Keratinocyte (primary cell): ENCODE measurements at regions not wholly inside any gene's neighbourhood (a gene's known extent, or its start where the extent isn't known, plus 50 kb on each side); places are given as distances from the start of the nearest gene placed in this dataset.

Experiments
- DNase-seq: peaks from one replicate; pipeline ENCODE4 v3.0.0-alpha.2; 2011; ENCODE audit warnings: low read depth, missing footprints, low spot score
- FAIRE-seq: peaks from 2 replicates; lab custom pipeline; 2011; peaks lifted over from hg19 to GRCh38; lab: Jason Lieb, UNC
- H2AFZ ChIP-seq: 2 replicates; pipeline ENCODE4 v1.6.0; 2012; ENCODE audit warnings: low read length, control low read depth, inconsistent platforms; ENCODE audit not compliant: control insufficient read depth
- H3K27ac ChIP-seq: 2 replicates; pipeline ENCODE4 v1.5.1; 2011; ENCODE audit warnings: low read length; ENCODE audit not compliant: control insufficient read depth, insufficient read depth
- H3K27me3 ChIP-seq: 3 replicates; pipeline ENCODE4 v1.6.0; 2011; ENCODE audit warnings: low read length; ENCODE audit not compliant: control insufficient read depth, insufficient read depth; ENCODE audit errors: extremely low read depth
- H3K36me3 ChIP-seq, 2 experiments: 2 replicates in 1 of 2; 3 replicates in 1 of 2; pipeline ENCODE4 v1.5.1; 2011; ENCODE audit warnings: low read length in 2 of 2, mild to moderate bottlenecking in 1 of 2; ENCODE audit not compliant: control insufficient read depth in 2 of 2, insufficient read depth in 2 of 2; ENCODE audit errors: extremely low read depth in 1 of 2
- H3K4me1 ChIP-seq: 3 replicates; pipeline ENCODE4 v1.5.1; 2011; ENCODE audit warnings: low read length; ENCODE audit not compliant: control insufficient read depth, insufficient read depth; ENCODE audit errors: extremely low read depth
- H3K4me2 ChIP-seq: 3 replicates; pipeline ENCODE4 v1.6.0; 2011; ENCODE audit warnings: low read depth, low read length; ENCODE audit not compliant: control insufficient read depth, insufficient read depth; ENCODE audit errors: extremely low read depth
- H3K4me3 ChIP-seq, 3 experiments: fragments of 200-600 bp in 1 of 3; sonication (generic) in 1 of 3; 2 replicates in 2 of 3; 3 replicates in 1 of 3; pipeline ENCODE4 v1.5.1; 2011 to 2016; ENCODE audit warnings: low read length in 3 of 3, mild to moderate bottlenecking in 3 of 3, control low read depth in 2 of 3, inconsistent platforms in 1 of 3, low read depth in 1 of 3, mixed read lengths in 1 of 3, mixed run types in 1 of 3, moderate library complexity in 1 of 3; ENCODE audit not compliant: control insufficient read depth in 2 of 3, insufficient read depth in 2 of 3; ENCODE audit errors: extremely low read depth in 1 of 3
- H3K79me2 ChIP-seq: 2 replicates; pipeline ENCODE4 v1.6.0; 2012; ENCODE audit warnings: low read length; ENCODE audit not compliant: control insufficient read depth, insufficient read depth
- H3K9ac ChIP-seq: 3 replicates; pipeline ENCODE4 v1.6.0; 2011; ENCODE audit warnings: low read length; ENCODE audit not compliant: control insufficient read depth, insufficient read depth; ENCODE audit errors: extremely low read depth
- H3K9me1 ChIP-seq: 3 replicates; pipeline ENCODE4 v1.6.0; 2011; ENCODE audit warnings: low read length; ENCODE audit not compliant: control insufficient read depth, insufficient read depth; ENCODE audit errors: extremely low read depth
- H3K9me3 ChIP-seq: 2 replicates; pipeline ENCODE4 v1.5.1; 2012; ENCODE audit warnings: low read depth, low read length; ENCODE audit not compliant: control insufficient read depth
- H4K20me1 ChIP-seq: 3 replicates; pipeline ENCODE4 v1.6.0; 2011; ENCODE audit warnings: low read length; ENCODE audit not compliant: control insufficient read depth, insufficient read depth; ENCODE audit errors: extremely low read depth
- EZH2 ChIP-seq: IDR thresholded peaks from one replicate; pipeline ENCODE4 v1.6.1; 2012; ENCODE audit warnings: inconsistent platforms, mild to moderate bottlenecking, low read length, moderate library complexity
- dilution Hi-C: fragments of 300-500 bp; cut with MboI; formaldehyde crosslinking; loops from one replicate; pipeline ENCODE4 v1.7.0; 2020; ENCODE audit warnings: low sequenced_read_pairs; ENCODE audit not compliant: extremely low pct_ligation_motif_present
- TF ChIP-seq, protein P1 (sequence below), 3 experiments: IDR thresholded peaks in 1 of 3; conservative IDR thresholded peaks in 1 of 3; optimal IDR thresholded peaks in 1 of 3; 2 replicates in 2 of 3; 3 replicates in 1 of 3; pipeline versions ENCODE3 to v1.5.1; 2011; ENCODE audit warnings: low read length in 3 of 3, mild to moderate bottlenecking in 3 of 3, moderate library complexity in 2 of 3, control low read depth in 1 of 3, inconsistent platforms in 1 of 3; ENCODE audit not compliant: insufficient read depth in 2 of 3; ENCODE audit errors: extremely low read depth in 1 of 3

DNA sequence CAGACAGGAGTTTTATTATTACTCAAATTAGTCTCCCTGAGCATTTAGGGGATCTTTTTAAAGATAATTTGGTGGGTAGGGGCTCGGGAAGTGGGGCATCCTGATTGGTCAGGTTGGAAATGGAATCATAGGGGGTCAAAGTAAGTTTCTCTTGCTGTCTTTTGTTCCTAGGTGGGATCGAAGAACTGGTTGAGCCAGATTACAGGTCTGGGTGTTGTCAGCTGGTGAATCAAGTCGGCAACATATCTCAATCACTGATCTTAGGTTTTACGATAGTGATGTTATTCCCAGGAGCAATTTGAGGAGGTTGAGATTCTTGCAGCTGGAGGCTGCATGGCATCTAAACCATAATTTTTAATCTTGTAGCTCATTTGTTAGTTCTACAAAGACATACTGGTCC, 629.5 kb upstream of the AMOT start:
- no peaks in the 10 kb centered on the region for H3K36me3 ChIP-seq
- no peak overlapping the region for H2AFZ ChIP-seq
- no peak overlapping the region for H3K4me2 ChIP-seq
- no peak overlapping the region for H3K9ac ChIP-seq
- no peaks in the 10 kb centered on the region for H3K27me3 ChIP-seq
- no peaks in the 10 kb centered on the region for H3K4me1 ChIP-seq
- H3K79me2 ChIP-seq: no peaks in the 10 kb centered on the region
- H4K20me1 ChIP-seq: no peaks in the 10 kb centered on the region
- H3K9me1 ChIP-seq: no peaks in the 10 kb centered on the region
- H3K27ac ChIP-seq: no peak overlapping the region
- TF ChIP-seq, protein P1, sequence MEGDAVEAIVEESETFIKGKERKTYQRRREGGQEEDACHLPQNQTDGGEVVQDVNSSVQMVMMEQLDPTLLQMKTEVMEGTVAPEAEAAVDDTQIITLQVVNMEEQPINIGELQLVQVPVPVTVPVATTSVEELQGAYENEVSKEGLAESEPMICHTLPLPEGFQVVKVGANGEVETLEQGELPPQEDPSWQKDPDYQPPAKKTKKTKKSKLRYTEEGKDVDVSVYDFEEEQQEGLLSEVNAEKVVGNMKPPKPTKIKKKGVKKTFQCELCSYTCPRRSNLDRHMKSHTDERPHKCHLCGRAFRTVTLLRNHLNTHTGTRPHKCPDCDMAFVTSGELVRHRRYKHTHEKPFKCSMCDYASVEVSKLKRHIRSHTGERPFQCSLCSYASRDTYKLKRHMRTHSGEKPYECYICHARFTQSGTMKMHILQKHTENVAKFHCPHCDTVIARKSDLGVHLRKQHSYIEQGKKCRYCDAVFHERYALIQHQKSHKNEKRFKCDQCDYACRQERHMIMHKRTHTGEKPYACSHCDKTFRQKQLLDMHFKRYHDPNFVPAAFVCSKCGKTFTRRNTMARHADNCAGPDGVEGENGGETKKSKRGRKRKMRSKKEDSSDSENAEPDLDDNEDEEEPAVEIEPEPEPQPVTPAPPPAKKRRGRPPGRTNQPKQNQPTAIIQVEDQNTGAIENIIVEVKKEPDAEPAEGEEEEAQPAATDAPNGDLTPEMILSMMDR (optimal IDR thresholded peaks at IDR 0.05 in 1 of 3, IDR thresholded peaks at IDR 0.05 in 1 of 3, conservative IDR thresholded peaks at IDR 0.05 in 1 of 3; ENCODE audit: extremely low read depth in 1 of 3, insufficient read depth in 2 of 3, low read length in 3 of 3): no peak
- TF ChIP-seq EZH2: no peak
- H3K4me3 ChIP-seq: no peak overlapping the region
- FAIRE-seq (no peak), DNase-seq (no peak)
- no peaks in the 10 kb centered on the region for H3K9me3 ChIP-seq
- dilution Hi-C loops: no loop called here

DNA sequence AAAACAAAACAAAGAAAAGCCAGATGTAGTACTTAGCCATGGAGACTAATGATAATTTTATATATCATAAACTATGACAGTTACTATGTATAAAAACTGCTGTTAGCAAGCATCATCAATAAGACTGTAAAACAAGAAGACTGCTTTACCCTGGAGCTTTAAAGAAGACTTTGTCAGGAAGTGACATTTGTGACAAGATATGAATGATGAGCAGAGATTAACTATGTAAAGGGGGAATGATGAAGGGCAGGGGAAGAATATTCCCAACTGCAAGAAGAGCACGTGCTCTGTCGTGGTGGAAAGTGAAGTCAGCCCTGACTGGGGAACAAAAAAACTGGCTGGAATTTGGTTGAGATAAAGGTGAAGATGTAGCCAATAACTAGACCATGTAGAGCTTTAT, 617.1 kb upstream of the AMOT start:
- no peak for FAIRE-seq

More for the DNA sequence above, 617.1 kb upstream of the AMOT start:
- no peak for TF ChIP-seq EZH2
- TF ChIP-seq, protein P1 (optimal IDR thresholded peaks at IDR 0.05 in 1 of 3, IDR thresholded peaks at IDR 0.05 in 1 of 3, conservative IDR thresholded peaks at IDR 0.05 in 1 of 3; ENCODE audit: extremely low read depth in 1 of 3, insufficient read depth in 2 of 3, low read length in 3 of 3): no peak
- dilution Hi-C loops: no loop called here
- no peak overlapping the region for H3K4me2 ChIP-seq
- no peaks in the 10 kb centered on the region for H3K36me3 ChIP-seq
- H3K9ac ChIP-seq: no peak overlapping the region
- H3K79me2 ChIP-seq: no peaks in the 10 kb centered on the region
- no peaks in the 10 kb centered on the region for H3K9me1 ChIP-seq
- no peak overlapping the region for H2AFZ ChIP-seq
- no peak for DNase-seq
- H4K20me1 ChIP-seq: no peaks in the 10 kb centered on the region
- H3K4me1 ChIP-seq: no peaks in the 10 kb centered on the region
- H3K27ac ChIP-seq: no peak overlapping the region
- H3K9me3 ChIP-seq: no peaks in the 10 kb centered on the region
- no peaks in the 10 kb centered on the region for H3K27me3 ChIP-seq
- H3K4me3 ChIP-seq: no peak overlapping the region
